ENCODE measurements at regions not wholly inside any gene's neighbourhood (a gene's known extent, or its start where the extent isn't known, plus 50 kb on each side); places are given as distances from the start of the nearest gene placed in this dataset.

DNA sequence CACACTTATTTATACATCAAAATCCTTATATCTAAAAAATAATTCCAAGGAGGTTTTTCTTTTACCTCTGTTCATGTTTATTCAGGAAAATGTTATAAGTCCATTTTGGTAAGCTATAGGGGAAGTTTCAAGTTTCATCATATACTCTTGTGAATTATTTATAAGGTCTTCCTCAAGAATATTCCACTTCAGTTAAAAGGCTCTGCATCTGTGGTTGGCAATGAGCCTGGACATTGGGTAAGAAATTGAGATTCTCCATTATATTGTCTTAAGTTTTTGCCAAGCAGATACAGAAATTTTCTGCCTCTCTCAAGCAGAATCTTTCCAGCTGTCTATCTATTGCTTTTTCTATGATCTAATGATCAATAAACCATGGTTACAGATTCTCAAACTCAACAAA, 641.9 kb downstream of the NLGN4X start:
- Histone ChIP-seq H2AFZ (ENCODE audit: low read depth, low read length) (no peak overlapping the region), H3K36me3 (ENCODE audit: insufficient read depth, low read length) (no peaks in the 10 kb centered on the region), H3K9me3 (ENCODE audit: low read length) (no peaks in the 10 kb centered on the region), H3K4me3 (ENCODE audit: low read length) (no peak overlapping the region), H3K4me1 (ENCODE audit: insufficient read depth, low read length) (no peaks in the 10 kb centered on the region), H3K27me3 (ENCODE audit: insufficient read depth, low read length) (no peaks in the 10 kb centered on the region)

DNA sequence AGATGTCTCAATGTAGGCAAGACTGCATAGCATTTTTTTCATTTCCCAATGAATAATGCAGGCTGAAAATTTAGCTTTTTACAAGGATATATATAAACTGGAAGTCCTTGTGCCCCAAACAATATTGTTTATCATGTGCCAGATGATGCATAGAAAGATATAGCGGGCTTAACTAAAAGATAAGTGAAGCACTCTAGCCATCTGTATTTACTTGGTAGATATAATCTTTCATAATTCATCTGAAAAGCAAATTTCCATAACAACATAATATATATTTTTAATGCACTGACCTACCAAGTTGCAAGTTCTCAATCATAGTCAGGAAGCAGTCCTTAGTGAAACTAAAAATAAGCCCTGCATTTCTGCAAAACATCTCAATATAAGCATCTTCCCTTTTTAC, 653.3 kb downstream of the NLGN4X start:
- no peak overlapping the region for H2AFZ ChIP-seq (ENCODE audit: low read depth, low read length)
- no peaks in the 10 kb centered on the region for H3K27me3 ChIP-seq (ENCODE audit: insufficient read depth, low read length)
- H3K36me3 ChIP-seq (ENCODE audit: insufficient read depth, low read length), result no peaks in the 10 kb centered on the region
- no peak overlapping the region for H3K4me3 ChIP-seq (ENCODE audit: low read length)
- H3K9me3 ChIP-seq (ENCODE audit: low read length), result no peaks in the 10 kb centered on the region
- H3K4me1 ChIP-seq (ENCODE audit: insufficient read depth, low read length), result no peaks in the 10 kb centered on the region

GRCh38 chrX:5568934-5569333, 659.7 kb downstream of the NLGN4X start:
- Histone ChIP-seq H3K27me3 (ENCODE audit: insufficient read depth, low read length) (peaks cover 3% of the 10 kb centered on the region), H2AFZ (ENCODE audit: low read depth, low read length) (no peak overlapping the region), H3K9me3 (ENCODE audit: low read length) (no peaks in the 10 kb centered on the region), H3K36me3 (ENCODE audit: insufficient read depth, low read length) (no peaks in the 10 kb centered on the region), H3K4me3 (ENCODE audit: low read length) (no peak overlapping the region), H3K4me1 (ENCODE audit: insufficient read depth, low read length) (no peaks in the 10 kb centered on the region)

DNA sequence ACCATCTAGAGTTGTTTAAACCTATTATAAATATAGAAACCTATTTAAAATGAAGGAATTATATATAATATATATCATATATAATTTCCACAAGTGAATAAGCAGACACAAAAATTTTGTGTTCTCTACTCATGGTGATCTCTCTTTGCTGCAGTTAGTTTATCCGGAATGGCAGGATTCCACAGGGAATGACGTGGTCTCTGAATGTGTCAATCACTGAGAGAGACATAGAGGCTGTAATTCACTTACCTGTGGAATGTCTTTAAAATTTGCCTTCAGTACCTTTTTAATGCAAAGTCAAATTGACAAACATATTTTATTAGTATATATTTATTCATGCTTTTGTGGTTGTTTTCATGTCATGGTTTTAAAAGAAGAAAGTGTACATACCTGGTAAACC, 669.3 kb downstream of the NLGN4X start:
- Histone ChIP-seq H2AFZ (ENCODE audit: low read depth, low read length) (no peak overlapping the region), H3K4me1 (ENCODE audit: insufficient read depth, low read length) (no peaks in the 10 kb centered on the region), H3K27me3 (ENCODE audit: insufficient read depth, low read length) (no peaks in the 10 kb centered on the region), H3K9me3 (ENCODE audit: low read length) (no peaks in the 10 kb centered on the region), H3K36me3 (ENCODE audit: insufficient read depth, low read length) (no peaks in the 10 kb centered on the region), H3K4me3 (ENCODE audit: low read length) (no peak overlapping the region)

DNA sequence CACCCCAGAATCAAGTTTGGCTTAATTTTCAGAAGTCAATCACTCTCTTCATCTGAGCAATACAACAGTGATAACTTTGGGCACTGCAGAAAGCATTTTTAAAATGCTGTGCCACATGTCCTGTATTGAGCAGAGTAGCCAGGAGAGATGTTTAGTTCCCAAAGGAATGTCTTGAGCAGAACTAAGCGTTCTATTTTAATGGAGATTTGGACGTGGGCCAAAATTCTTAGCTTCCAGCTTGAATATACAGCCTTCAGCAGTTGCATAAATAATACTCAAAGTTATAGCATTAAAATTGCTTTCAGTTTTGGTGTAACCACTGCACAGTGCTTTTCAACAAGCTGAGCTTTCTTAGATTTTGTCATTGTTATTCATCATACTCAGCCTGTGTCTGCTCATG, 679.2 kb downstream of the NLGN4X start:
- Histone ChIP-seq H3K27me3 (ENCODE audit: insufficient read depth, low read length) (no peaks in the 10 kb centered on the region), H3K4me3 (ENCODE audit: low read length) (no peak overlapping the region), H3K9me3 (ENCODE audit: low read length) (no peaks in the 10 kb centered on the region), H3K4me1 (ENCODE audit: insufficient read depth, low read length) (no peaks in the 10 kb centered on the region), H2AFZ (ENCODE audit: low read depth, low read length) (no peak overlapping the region), H3K36me3 (ENCODE audit: insufficient read depth, low read length) (no peaks in the 10 kb centered on the region)

GRCh38 chrX:5537098-5537497, 691.6 kb downstream of the NLGN4X start:
- H3K36me3 ChIP-seq (ENCODE audit: insufficient read depth, low read length), result no peaks in the 10 kb centered on the region
- H2AFZ ChIP-seq (ENCODE audit: low read depth, low read length), result no peak overlapping the region
- H3K4me1 ChIP-seq (ENCODE audit: insufficient read depth, low read length), result no peaks in the 10 kb centered on the region
- no peaks in the 10 kb centered on the region for H3K27me3 ChIP-seq (ENCODE audit: insufficient read depth, low read length)
- H3K4me3 ChIP-seq (ENCODE audit: low read length), result no peak overlapping the region
- no peaks in the 10 kb centered on the region for H3K9me3 ChIP-seq (ENCODE audit: low read length)

DNA sequence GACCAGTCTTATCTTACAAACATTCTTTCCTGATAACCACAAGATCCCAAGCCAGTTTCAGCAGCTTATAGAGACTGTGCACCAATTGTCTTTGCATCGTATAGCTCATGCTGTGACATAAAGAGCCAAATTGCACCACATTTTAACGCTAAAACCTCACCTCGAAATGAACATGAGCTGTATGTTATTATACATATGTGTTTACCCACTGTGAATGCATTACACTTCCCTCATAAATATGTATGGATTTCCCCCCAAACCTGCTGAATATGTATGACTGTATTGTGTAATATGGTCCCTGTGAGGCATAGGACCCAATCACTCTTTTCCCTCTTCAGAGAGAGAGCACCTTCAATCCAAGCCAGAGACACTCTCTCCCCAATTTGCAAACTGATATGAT, 692.4 kb downstream of the NLGN4X start:
- Histone ChIP-seq H3K27me3 (ENCODE audit: insufficient read depth, low read length) (no peaks in the 10 kb centered on the region), H3K4me1 (ENCODE audit: insufficient read depth, low read length) (no peaks in the 10 kb centered on the region), H2AFZ (ENCODE audit: low read depth, low read length) (no peak overlapping the region), H3K36me3 (ENCODE audit: insufficient read depth, low read length) (no peaks in the 10 kb centered on the region), H3K9me3 (ENCODE audit: low read length) (no peaks in the 10 kb centered on the region), H3K4me3 (ENCODE audit: low read length) (no peak overlapping the region)

- Histone ChIP-seq H2AFZ (ENCODE audit: low read depth, low read length) (no peak overlapping the region), H3K36me3 (ENCODE audit: insufficient read depth, low read length) (no peaks in the 10 kb centered on the region), H3K27me3 (ENCODE audit: insufficient read depth, low read length) (no peaks in the 10 kb centered on the region), H3K4me3 (ENCODE audit: low read length) (no peak overlapping the region), H3K9me3 (ENCODE audit: low read length) (no peaks in the 10 kb centered on the region), H3K4me1 (ENCODE audit: insufficient read depth, low read length) (no peaks in the 10 kb centered on the region)
Measured at GRCh38 chrX:5528057-5528456, 700.6 kb downstream of the NLGN4X start.

- Histone ChIP-seq H3K9me3 (ENCODE audit: low read length) (no peaks in the 10 kb centered on the region), H3K4me1 (ENCODE audit: insufficient read depth, low read length) (no peaks in the 10 kb centered on the region), H3K27me3 (ENCODE audit: insufficient read depth, low read length) (no peaks in the 10 kb centered on the region), H2AFZ (ENCODE audit: low read depth, low read length) (no peak overlapping the region), H3K4me3 (ENCODE audit: low read length) (no peak overlapping the region), H3K36me3 (ENCODE audit: insufficient read depth, low read length) (no peaks in the 10 kb centered on the region)
Measured at GRCh38 chrX:5526191-5526590, 702.5 kb downstream of the NLGN4X start.

GRCh38 chrX:5490786-5491563, 737.7 kb downstream of the NLGN4X start:
- H3K4me1 ChIP-seq (ENCODE audit: insufficient read depth, low read length), result no peaks in the 10 kb centered on the region
- H3K36me3 ChIP-seq (ENCODE audit: insufficient read depth, low read length), result no peaks in the 10 kb centered on the region
- no peak overlapping the region for H3K4me3 ChIP-seq (ENCODE audit: low read length)
- H3K9me3 ChIP-seq (ENCODE audit: low read length), result no peaks in the 10 kb centered on the region
- H2AFZ ChIP-seq (ENCODE audit: low read depth, low read length), result no peak overlapping the region
- H3K27me3 ChIP-seq (ENCODE audit: insufficient read depth, low read length), result no peaks in the 10 kb centered on the region

DNA sequence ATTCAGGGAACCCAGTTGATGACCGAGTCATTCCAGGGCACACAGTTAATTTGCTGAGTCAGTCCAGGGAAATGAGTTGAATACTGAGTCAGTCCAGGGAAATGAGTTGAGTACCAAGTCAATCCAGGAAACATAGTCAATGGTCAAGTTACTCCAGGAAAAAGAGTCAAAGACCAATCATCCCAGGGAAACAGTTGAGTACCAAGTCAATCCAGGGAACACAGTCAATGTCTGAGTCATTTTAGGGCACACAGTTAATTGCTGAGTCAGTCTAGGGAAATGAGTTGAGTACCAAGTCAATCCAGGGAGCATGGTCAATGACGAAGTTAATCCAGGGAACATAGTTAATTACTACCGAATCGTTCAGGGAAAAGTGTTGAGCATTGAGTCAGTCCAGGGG, 754.4 kb downstream of the NLGN4X start:
- no peak overlapping the region for H2AFZ ChIP-seq (ENCODE audit: low read depth, low read length)
- no peaks in the 10 kb centered on the region for H3K36me3 ChIP-seq (ENCODE audit: insufficient read depth, low read length)
- H3K9me3 ChIP-seq (ENCODE audit: low read length), result no peaks in the 10 kb centered on the region

DNA sequence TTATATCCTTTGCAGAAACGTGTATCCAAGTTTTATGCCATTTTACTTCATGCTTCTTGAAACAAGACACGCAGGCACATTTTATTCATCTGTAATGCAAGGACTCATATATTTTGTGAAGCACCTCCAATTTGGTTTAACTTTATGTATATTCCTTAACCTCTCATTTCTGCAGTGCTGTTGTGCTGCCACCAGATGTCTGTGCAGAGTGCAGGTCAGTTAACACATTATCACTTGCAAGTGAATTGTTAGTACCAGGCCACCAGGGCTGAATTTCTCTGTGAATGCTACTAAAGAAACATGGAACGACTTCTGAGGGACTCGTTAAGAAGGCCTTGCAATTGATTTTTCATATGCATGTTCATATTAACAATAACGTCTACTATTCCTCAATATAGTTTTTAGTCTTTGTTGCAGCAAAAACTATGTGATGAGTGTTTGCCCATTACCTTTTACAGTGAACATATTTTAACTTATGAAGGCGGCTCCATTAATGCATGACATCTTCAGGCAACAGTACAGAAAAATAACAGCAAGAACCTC, 770.3 kb downstream of the NLGN4X start:
- Histone ChIP-seq H3K27me3 (ENCODE audit: insufficient read depth, low read length) (no peaks in the 10 kb centered on the region), H2AFZ (ENCODE audit: low read depth, low read length) (no peak overlapping the region), H3K36me3 (ENCODE audit: insufficient read depth, low read length) (no peaks in the 10 kb centered on the region), H3K9me3 (ENCODE audit: low read length) (no peaks in the 10 kb centered on the region), H3K4me1 (ENCODE audit: insufficient read depth, low read length) (no peaks in the 10 kb centered on the region), H3K4me3 (ENCODE audit: low read length) (no peak overlapping the region)

More for the DNA sequence above, 754.4 kb downstream of the NLGN4X start:
- Histone ChIP-seq H3K27me3 (ENCODE audit: insufficient read depth, low read length) (no peaks in the 10 kb centered on the region), H3K4me1 (ENCODE audit: insufficient read depth, low read length) (no peaks in the 10 kb centered on the region), H3K4me3 (ENCODE audit: low read length) (no peak overlapping the region)

- H3K27me3 ChIP-seq (ENCODE audit: insufficient read depth, low read length), result no peaks in the 10 kb centered on the region
- H3K9me3 ChIP-seq (ENCODE audit: low read length), result no peaks in the 10 kb centered on the region
- no peaks in the 10 kb centered on the region for H3K36me3 ChIP-seq (ENCODE audit: insufficient read depth, low read length)
- no peaks in the 10 kb centered on the region for H3K4me1 ChIP-seq (ENCODE audit: insufficient read depth, low read length)
- no peak overlapping the region for H2AFZ ChIP-seq (ENCODE audit: low read depth, low read length)
- no peak overlapping the region for H3K4me3 ChIP-seq (ENCODE audit: low read length)
Measured at GRCh38 chrX:5449323-5449722, 779.3 kb downstream of the NLGN4X start.

DNA sequence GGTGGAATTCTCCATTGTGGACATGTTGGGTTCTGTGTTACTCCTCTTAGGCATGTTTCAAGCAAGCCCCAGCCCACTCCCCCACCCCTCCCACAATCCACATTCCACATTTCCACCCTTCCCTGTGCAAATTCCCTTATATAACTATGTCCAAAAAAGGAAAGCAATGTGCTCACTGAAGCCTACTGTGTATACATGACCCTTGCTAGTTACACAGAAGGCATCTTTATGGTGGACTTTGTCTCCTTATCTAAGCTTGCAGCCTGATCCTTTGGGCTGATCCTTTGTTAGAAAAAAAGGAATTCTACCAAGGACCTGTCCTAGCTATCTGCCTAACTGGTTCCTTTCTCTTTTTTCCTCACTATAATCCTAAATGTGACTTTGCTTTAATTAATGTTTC, 796.8 kb downstream of the NLGN4X start:
- no peaks in the 10 kb centered on the region for H3K9me3 ChIP-seq (ENCODE audit: low read length)
- no peaks in the 10 kb centered on the region for H3K27me3 ChIP-seq (ENCODE audit: insufficient read depth, low read length)
- H2AFZ ChIP-seq (ENCODE audit: low read depth, low read length), result no peak overlapping the region
- no peak overlapping the region for H3K4me3 ChIP-seq (ENCODE audit: low read length)
- no peaks in the 10 kb centered on the region for H3K4me1 ChIP-seq (ENCODE audit: insufficient read depth, low read length)
- no peaks in the 10 kb centered on the region for H3K36me3 ChIP-seq (ENCODE audit: insufficient read depth, low read length)
